ENCODE measurements at regions not wholly inside any gene's neighbourhood (a gene's known extent, or its start where the extent isn't known, plus 50 kb on each side); places are given as distances from the start of the nearest gene placed in this dataset.

DNA sequence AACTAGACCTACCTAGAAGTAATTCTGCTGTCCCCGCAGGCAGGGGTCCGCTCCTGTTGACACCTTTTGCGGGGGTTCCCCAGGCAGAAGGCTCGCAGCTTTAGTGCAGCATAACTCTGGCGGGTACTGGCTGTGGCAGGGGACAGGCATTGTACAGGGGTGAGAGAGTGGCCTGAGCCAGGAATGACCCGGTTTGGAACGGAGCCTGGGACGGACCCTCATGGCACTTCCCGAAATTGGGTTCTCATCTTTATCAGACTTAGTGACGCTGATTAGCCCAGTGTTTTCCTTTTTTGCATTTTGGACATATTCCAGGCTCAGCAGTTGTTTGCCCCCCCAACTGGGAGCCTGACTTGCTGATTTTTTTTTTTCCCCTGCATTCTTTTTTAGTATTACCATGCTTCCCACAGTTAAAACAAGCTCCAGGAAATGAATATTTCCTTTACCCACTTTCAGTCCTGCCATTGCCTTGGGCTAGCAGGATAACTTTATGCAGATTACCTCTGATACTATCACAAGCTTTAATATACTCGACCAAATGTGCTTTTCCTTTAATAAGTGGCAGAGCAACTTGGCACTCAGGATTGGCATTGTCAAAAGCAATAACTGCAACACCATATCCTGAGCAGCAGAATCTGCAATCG, 55.8 kb upstream of the WDR1 start (continued):
- TF ChIP-seq, protein P1, sequence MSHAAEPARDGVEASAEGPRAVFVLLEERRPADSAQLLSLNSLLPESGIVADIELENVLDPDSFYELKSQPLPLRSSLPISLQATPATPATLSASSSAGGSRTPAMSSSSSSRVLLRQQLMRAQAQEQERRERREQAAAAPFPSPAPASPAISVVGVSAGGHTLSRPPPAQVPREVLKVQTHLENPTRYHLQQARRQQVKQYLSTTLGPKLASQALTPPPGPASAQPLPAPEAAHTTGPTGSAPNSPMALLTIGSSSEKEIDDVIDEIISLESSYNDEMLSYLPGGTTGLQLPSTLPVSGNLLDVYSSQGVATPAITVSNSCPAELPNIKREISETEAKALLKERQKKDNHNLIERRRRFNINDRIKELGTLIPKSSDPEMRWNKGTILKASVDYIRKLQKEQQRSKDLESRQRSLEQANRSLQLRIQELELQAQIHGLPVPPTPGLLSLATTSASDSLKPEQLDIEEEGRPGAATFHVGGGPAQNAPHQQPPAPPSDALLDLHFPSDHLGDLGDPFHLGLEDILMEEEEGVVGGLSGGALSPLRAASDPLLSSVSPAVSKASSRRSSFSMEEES (CRISPR knock-in tag; IDR thresholded peaks at IDR 0.05) = no peak

DNA sequence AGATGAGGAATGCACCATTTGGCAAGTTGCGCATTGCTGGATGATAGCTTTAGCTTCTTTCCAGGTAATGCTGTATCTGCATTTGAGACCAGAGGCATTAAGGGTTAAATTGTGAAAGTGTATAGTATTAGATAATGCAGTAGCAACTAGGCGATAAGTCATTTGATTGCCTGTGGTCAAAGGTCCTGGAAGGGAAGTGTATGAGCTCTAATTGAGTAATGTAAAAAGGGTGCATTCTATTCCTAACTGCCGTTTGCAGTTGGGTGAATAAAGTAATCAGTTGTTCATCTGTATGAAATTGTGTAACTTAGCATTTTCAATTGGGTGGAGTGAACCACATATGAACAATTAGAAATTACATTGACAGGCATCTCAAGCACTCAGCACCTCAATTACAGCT, 54.5 kb upstream of the WDR1 start:
- peaks cover 0 to 1% of the 10 kb centered on the region in 2 experiments; a peak in 1 of 5 replicates for H3K27me3 ChIP-seq (ENCODE audit: control insufficient read depth in 1 of 2, insufficient read depth in 2 of 2, low read length in 2 of 2)
- no peak overlapping the region for H3K27ac ChIP-seq (ENCODE audit: extremely low read length, insufficient read depth, low read length)
- no peaks in the 10 kb centered on the region for H3K79me2 ChIP-seq (ENCODE audit: insufficient read depth, low read length)
- no peaks in the 10 kb centered on the region for H3K36me3 ChIP-seq (replicated peaks in 1 of 2; ENCODE audit: control insufficient read depth in 1 of 2, insufficient read depth in 2 of 2, low read length in 2 of 2)
- TF ChIP-seq RFX1 (IDR thresholded peaks at IDR 0.05) (no peak), SOX6 (IDR thresholded peaks at IDR 0.05) (no peak), SOX6 (CRISPR knock-in tag; IDR thresholded peaks at IDR 0.05) (no peak), ZNF550 (CRISPR knock-in tag; IDR thresholded peaks at IDR 0.05; ENCODE audit: borderline replicate concordance) (no peak), HMG20A (CRISPR knock-in tag; IDR thresholded peaks at IDR 0.05; ENCODE audit: borderline replicate concordance) (no peak), MEIS2 (CRISPR knock-in tag; IDR thresholded peaks at IDR 0.05) (no peak), CEBPG (CRISPR knock-in tag; IDR thresholded peaks at IDR 0.05) (no peak)
- TF ChIP-seq, protein P2, sequence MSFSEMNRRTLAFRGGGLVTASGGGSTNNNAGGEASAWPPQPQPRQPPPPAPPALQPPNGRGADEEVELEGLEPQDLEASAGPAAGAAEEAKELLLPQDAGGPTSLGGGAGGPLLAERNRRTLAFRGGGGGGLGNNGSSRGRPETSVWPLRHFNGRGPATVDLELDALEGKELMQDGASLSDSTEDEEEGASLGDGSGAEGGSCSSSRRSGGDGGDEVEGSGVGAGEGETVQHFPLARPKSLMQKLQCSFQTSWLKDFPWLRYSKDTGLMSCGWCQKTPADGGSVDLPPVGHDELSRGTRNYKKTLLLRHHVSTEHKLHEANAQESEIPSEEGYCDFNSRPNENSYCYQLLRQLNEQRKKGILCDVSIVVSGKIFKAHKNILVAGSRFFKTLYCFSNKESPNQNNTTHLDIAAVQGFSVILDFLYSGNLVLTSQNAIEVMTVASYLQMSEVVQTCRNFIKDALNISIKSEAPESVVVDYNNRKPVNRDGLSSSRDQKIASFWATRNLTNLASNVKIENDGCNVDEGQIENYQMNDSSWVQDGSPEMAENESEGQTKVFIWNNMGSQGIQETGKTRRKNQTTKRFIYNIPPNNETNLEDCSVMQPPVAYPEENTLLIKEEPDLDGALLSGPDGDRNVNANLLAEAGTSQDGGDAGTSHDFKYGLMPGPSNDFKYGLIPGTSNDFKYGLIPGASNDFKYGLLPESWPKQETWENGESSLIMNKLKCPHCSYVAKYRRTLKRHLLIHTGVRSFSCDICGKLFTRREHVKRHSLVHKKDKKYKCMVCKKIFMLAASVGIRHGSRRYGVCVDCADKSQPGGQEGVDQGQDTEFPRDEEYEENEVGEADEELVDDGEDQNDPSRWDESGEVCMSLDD (CRISPR knock-in tag; IDR thresholded peaks at IDR 0.05; ENCODE audit: borderline replicate concordance) = no peak
- TF ChIP-seq, protein P3, sequence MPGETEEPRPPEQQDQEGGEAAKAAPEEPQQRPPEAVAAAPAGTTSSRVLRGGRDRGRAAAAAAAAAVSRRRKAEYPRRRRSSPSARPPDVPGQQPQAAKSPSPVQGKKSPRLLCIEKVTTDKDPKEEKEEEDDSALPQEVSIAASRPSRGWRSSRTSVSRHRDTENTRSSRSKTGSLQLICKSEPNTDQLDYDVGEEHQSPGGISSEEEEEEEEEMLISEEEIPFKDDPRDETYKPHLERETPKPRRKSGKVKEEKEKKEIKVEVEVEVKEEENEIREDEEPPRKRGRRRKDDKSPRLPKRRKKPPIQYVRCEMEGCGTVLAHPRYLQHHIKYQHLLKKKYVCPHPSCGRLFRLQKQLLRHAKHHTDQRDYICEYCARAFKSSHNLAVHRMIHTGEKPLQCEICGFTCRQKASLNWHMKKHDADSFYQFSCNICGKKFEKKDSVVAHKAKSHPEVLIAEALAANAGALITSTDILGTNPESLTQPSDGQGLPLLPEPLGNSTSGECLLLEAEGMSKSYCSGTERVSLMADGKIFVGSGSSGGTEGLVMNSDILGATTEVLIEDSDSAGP (CRISPR knock-in tag; IDR thresholded peaks at IDR 0.05; ENCODE audit: borderline replicate concordance) = no peak
- TF ChIP-seq, protein P4, sequence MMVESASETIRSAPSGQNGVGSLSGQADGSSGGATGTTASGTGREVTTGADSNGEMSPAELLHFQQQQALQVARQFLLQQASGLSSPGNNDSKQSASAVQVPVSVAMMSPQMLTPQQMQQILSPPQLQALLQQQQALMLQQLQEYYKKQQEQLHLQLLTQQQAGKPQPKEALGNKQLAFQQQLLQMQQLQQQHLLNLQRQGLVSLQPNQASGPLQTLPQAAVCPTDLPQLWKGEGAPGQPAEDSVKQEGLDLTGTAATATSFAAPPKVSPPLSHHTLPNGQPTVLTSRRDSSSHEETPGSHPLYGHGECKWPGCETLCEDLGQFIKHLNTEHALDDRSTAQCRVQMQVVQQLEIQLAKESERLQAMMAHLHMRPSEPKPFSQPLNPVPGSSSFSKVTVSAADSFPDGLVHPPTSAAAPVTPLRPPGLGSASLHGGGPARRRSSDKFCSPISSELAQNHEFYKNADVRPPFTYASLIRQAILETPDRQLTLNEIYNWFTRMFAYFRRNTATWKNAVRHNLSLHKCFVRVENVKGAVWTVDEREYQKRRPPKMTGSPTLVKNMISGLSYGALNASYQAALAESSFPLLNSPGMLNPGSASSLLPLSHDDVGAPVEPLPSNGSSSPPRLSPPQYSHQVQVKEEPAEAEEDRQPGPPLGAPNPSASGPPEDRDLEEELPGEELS (CRISPR knock-in tag; IDR thresholded peaks at IDR 0.05) = no peak
- no peak overlapping the region for H2AFZ ChIP-seq (ENCODE audit: low read length)
- in situ Hi-C loops (cut with HindIII; ENCODE audit: extremely low pct_ligation_motif_present, low pct_unique_long_range_greater_than_20kb) (loop anchor here (25.0 kb wide), 1 partner anchor 1241 kb away; no protein-coding TSS in a partner anchor), intact Hi-C loops (cut with micrococcal nuclease; ENCODE audit: unreplicated experiment) (no loop called here)
- no peak overlapping the region for H3K4me2 ChIP-seq (ENCODE audit: low read depth, low read length)
- no peak for DNase-seq (ENCODE audit: low spot score)
- H3K4me3 ChIP-seq (replicated peaks in 1 of 3; ENCODE audit: insufficient read depth in 1 of 3, low read depth in 2 of 3, low read length in 3 of 3) = no peak overlapping the region
- no TSS peak for BruUV-seq (replicated peaks)
- H3K9me3 ChIP-seq (ENCODE audit: low read length) = no peaks in the 10 kb centered on the region
- H4K20me1 ChIP-seq (ENCODE audit: insufficient read depth, low read length) = no peaks in the 10 kb centered on the region
- CTCF ChIA-PET (ENCODE audit: low intra/inter-chr PET ratio, low total read pairs) = no interaction called here
- no peak overlapping the region for H3K9ac ChIP-seq (ENCODE audit: insufficient read depth, low read depth, low read length)
- H3K4me1 ChIP-seq (ENCODE audit: insufficient read depth, low read length) = no peaks in the 10 kb centered on the region
- 36% methylated on average over 3 of the region's 3 CpGs for WGBS (ENCODE audit: low lambda C conversion rate)
- POLR2A ChIA-PET = no interaction called here
- ATAC-seq = no peak
- FAIRE-seq = no peak
